Left lung (tissue), 4 donors: ENCODE measurements at regions not wholly inside any gene's neighbourhood (a gene's known extent, or its start where the extent isn't known, plus 50 kb on each side); places are given as distances from the start of the nearest gene placed in this dataset.

ENCODE experiments used
- ATAC-seq: fragments of 200-7000 bp; cut with Tn5 transposase; one replicate; pipeline ENCODE4 v1.9.1; 2020; ENCODE audit warnings: moderate library complexity
- DNase-seq, 4 donors: peaks; one replicate each; pipeline ENCODE4 v3.0.0-alpha.2; 2013 to 2020
- H3K27ac ChIP-seq, 2 donors: fragments of 200-600 bp; sonication (generic) in 1 of 2; one replicate each; pipeline versions ENCODE4 v1.5.0 to v1.8.0; 2020 to 2021
- H3K27me3 ChIP-seq, 2 donors: fragments of 200-600 bp; sonication (generic) in 1 of 2; one replicate each; pipeline versions ENCODE4 v1.5.0 to v1.8.0; 2020 to 2021
- H3K36me3 ChIP-seq, 2 donors: fragments of 200-600 bp; sonication (generic) in 1 of 2; one replicate each; pipeline versions ENCODE4 v1.5.0 to v1.8.0; 2020 to 2021
- H3K4me1 ChIP-seq, 2 donors: fragments of 200-600 bp; one replicate each; pipeline ENCODE4 v1.8.0; 2021
- H3K4me3 ChIP-seq, 2 donors: fragments of 200-600 bp; sonication (generic) in 1 of 2; one replicate each; pipeline versions ENCODE4 v1.5.0 to v1.8.0; 2020 to 2021; ENCODE audit warnings: mild to moderate bottlenecking in 1 of 2
- H3K9me3 ChIP-seq, 2 donors: fragments of 200-600 bp; sonication (generic) in 1 of 2; one replicate each; pipeline versions ENCODE4 v1.5.0 to v1.8.0; 2020 to 2021
- intact Hi-C, 2 donors: fragments of 100-400 bp; cut with DNase I; formaldehyde crosslinking; loops; one replicate each; pipeline versions ENCODE4 v1.11.2 to v1.14.2; 2022
- TF ChIP-seq, protein P1 (sequence below), 2 donors: fragments of 200-600 bp; sonication (generic) in 1 of 2; IDR thresholded peaks; one replicate each; pipeline versions ENCODE4 v1.5.0 to v1.8.0; 2021; ENCODE audit warnings: antibody characterized with exemption in 2 of 2
- donor health status: DM: no; HTN: yes; CAD: no.
- donor health status: DM: no; HTN: no; CAD: no.

GRCh38 chr5:92861531-92862285, 719.3 kb downstream of the NR2F1-AS1 start:
- Histone ChIP-seq H3K27ac (no peak overlapping the region), H3K27me3 (no peaks in the 10 kb centered on the region), H3K9me3 (no peaks in the 10 kb centered on the region), H3K4me3 (no peak overlapping the region), H3K36me3 (no peaks in the 10 kb centered on the region), H3K4me1 (no peaks in the 10 kb centered on the region)
- ATAC-seq (no peak), DNase-seq (no peak)
- intact Hi-C loops = no loop called here
- TF ChIP-seq, protein P1, sequence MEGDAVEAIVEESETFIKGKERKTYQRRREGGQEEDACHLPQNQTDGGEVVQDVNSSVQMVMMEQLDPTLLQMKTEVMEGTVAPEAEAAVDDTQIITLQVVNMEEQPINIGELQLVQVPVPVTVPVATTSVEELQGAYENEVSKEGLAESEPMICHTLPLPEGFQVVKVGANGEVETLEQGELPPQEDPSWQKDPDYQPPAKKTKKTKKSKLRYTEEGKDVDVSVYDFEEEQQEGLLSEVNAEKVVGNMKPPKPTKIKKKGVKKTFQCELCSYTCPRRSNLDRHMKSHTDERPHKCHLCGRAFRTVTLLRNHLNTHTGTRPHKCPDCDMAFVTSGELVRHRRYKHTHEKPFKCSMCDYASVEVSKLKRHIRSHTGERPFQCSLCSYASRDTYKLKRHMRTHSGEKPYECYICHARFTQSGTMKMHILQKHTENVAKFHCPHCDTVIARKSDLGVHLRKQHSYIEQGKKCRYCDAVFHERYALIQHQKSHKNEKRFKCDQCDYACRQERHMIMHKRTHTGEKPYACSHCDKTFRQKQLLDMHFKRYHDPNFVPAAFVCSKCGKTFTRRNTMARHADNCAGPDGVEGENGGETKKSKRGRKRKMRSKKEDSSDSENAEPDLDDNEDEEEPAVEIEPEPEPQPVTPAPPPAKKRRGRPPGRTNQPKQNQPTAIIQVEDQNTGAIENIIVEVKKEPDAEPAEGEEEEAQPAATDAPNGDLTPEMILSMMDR (IDR thresholded peaks at IDR 0.05) = no peak

DNA sequence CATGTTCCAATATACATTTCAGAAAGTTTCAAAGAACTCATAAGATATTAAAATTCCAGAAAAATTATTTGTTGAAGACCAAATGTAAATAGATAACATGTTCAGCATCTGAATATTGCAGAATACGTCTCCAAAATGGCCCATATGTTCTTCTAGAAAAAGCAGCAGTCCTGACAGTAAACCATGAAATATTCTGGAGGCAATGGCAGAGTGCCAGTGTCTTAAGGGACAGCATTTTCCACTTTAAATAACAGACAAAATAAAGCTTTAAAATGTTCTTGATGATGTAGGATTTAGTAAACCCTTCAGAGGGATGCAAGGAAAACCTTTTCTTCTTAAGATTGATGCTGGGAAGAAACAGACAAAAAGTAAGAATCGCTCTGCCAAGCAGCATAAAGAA, 721.0 kb downstream of the NR2F1-AS1 start:
- no peak for ATAC-seq
- H3K4me3 ChIP-seq = no peak overlapping the region
- no peak for DNase-seq
- H3K4me1 ChIP-seq = no peaks in the 10 kb centered on the region
- intact Hi-C loops = no loop called here
- TF ChIP-seq, protein P1 (IDR thresholded peaks at IDR 0.05) = no peak
- H3K9me3 ChIP-seq = no peaks in the 10 kb centered on the region
- no peak overlapping the region for H3K27ac ChIP-seq
- H3K36me3 ChIP-seq = no peaks in the 10 kb centered on the region
- H3K27me3 ChIP-seq = no peaks in the 10 kb centered on the region

GRCh38 chr5:92852219-92852618, 728.8 kb downstream of the NR2F1-AS1 start:
- Histone ChIP-seq H3K4me3 (no peak overlapping the region), H3K9me3 (no peaks in the 10 kb centered on the region), H3K36me3 (no peaks in the 10 kb centered on the region), H3K27me3 (no peaks in the 10 kb centered on the region), H3K27ac (no peak overlapping the region), H3K4me1 (no peaks in the 10 kb centered on the region)
- DNase-seq = no peak
- TF ChIP-seq, protein P1 (IDR thresholded peaks at IDR 0.05) = no peak
- intact Hi-C loops = no loop called here
- ATAC-seq = no peak

DNA sequence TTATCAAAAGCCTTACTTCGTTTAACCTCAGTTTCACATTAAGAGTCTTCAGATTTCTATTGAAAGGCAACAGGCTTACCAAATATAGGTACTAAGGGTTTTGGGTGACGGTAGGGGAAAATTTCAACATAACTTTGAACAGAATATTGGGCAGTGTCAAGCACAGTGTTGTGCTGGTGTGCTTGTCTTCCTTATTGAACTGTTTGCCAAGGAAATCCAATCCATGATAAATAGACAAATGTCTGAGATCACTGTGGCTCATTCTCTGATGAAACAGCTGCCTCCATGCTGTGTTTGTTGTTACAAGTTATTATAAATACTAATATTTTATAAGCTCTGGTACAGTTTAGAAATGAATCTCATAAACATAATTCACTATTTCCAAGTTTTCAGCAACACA, 730.1 kb downstream of the NR2F1-AS1 start:
- Histone ChIP-seq H3K36me3 (no peaks in the 10 kb centered on the region), H3K9me3 (no peaks in the 10 kb centered on the region), H3K27ac (no peak overlapping the region), H3K4me1 (no peaks in the 10 kb centered on the region), H3K27me3 (no peaks in the 10 kb centered on the region), H3K4me3 (no peak overlapping the region)
- intact Hi-C loops = no loop called here
- ATAC-seq (no peak), DNase-seq (no peak)
- TF ChIP-seq, protein P1 (IDR thresholded peaks at IDR 0.05) = no peak

DNA sequence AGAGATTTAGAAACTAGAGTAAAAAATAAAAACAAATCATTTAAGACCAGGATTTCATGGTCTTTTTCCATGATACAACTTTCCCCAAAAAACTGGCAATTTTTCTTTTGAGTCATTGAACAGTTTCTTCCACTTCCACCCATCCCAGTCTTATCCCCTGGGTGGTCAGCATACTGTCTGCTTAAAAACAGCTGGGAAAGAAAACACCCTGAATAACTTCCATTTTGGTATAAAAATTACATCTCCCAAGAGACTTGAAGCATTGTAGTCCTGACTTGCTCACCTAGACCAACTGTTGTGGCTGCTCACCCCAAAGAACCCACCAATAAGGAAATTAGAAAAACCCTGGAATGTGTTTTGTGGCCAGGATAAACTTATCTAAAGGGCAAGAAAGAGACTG, 731.3 kb downstream of the NR2F1-AS1 start:
- no peaks in the 10 kb centered on the region for H3K4me1 ChIP-seq
- no peaks in the 10 kb centered on the region for H3K27me3 ChIP-seq
- H3K9me3 ChIP-seq = no peaks in the 10 kb centered on the region
- no peaks in the 10 kb centered on the region for H3K36me3 ChIP-seq
- no peak for ATAC-seq
- intact Hi-C loops = no loop called here
- no peak overlapping the region for H3K27ac ChIP-seq
- no peak for DNase-seq
- TF ChIP-seq, protein P1 (IDR thresholded peaks at IDR 0.05) = no peak
- no peak overlapping the region for H3K4me3 ChIP-seq
